GM19438 (cell line): ENCODE measurements at regions not wholly inside any gene's neighbourhood (a gene's known extent, or its start where the extent isn't known, plus 50 kb on each side); places are given as distances from the start of the nearest gene placed in this dataset.

Source experiments
- ATAC-seq: cut with Tn5 transposase; IDR thresholded peaks from one replicate; pipeline ENCODE4 v1.9.1; 2021; ENCODE audit warnings: low read depth; ENCODE audit not compliant: unreplicated experiment

- no peak for ATAC-seq
Observed at GRCh38 chr10:128684215-128684614, 558.0 kb upstream of the MKI67 start.

DNA sequence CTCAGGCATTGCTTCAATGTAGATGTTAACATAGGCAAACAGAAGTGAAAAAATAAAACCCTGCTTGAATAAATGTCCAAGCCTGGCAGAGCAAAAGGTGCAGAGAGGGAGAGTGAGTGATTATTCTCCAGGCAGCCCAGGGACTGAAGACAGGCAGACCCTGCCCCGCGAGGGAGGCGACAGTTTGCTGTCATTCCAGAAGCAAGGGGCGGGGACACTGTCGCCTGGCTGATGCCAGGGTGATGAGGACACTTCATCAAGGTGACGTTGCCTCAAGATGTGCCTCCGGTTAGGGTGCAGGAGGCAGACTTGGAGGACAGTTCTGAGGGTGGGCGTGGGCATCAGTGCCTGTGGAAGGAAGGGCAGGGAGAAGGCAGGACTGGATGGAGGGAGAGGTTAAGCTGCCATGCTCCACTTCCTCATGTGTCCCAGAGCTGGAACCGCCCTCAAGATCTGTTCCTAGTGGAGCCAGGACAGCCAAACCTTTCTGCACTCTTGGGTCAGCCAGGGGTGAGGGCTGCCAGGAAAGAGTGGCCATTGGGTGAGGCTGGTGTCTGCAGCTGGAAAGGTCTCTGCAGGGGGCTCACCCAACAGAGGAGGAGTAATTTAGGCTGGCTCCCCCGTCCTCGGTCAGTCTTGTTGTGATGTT lies 560.5 kb upstream of the MKI67 start:
- ATAC-seq, result no peak

DNA sequence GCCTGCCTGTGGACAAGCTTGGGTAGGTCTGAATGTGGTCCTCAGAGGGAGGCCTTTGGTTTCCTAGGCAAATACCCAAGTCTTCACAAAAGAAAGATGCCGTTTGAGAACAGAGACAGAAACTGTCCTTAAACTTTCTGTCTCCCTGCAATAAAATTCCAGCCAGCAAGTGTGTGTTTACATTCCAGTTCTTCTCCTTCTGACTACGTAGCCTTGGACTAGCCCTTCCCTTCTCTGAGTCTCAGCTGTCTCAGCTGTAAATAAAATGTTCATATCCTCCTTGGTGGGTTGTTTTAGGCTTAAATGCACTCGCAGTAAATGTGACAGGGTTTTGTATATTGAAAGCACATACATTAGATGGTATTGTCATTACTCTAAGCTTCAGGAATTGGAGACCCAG lies 561.2 kb upstream of the MKI67 start:
- no peak for ATAC-seq

DNA sequence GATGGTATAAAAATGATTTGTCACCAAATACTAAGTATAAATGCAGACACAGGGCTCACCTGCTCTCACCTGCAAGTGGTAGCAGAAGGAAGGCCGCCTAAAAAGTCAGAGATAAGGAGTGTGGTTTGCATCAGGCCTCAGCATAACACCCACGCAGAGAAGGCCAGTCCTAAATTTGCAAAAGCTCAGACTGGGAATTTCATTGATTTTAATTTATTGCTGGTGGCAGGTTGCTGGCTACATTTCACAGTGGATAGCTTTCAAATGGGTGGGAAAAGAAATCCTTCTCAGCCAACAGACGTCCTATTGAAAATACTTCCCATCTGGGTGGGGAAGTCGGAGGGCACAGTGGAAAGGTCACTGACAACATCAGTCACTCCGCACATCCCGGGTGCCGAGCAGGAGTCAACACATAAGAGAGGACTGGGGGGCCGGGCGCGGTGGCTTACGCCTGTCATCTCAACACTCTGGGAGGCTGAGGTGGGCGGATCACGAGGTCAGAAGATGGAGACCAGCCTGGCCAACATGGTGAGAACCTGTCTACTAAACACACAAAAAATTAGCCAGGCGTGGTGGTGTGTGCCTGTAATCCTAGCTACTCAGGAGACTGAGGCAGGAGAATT lies 561.8 kb upstream of the MKI67 start:
- ATAC-seq, result no peak

GRCh38 chr10:128689667-128690066 lies 563.4 kb upstream of the MKI67 start:
- ATAC-seq, result no peak

DNA sequence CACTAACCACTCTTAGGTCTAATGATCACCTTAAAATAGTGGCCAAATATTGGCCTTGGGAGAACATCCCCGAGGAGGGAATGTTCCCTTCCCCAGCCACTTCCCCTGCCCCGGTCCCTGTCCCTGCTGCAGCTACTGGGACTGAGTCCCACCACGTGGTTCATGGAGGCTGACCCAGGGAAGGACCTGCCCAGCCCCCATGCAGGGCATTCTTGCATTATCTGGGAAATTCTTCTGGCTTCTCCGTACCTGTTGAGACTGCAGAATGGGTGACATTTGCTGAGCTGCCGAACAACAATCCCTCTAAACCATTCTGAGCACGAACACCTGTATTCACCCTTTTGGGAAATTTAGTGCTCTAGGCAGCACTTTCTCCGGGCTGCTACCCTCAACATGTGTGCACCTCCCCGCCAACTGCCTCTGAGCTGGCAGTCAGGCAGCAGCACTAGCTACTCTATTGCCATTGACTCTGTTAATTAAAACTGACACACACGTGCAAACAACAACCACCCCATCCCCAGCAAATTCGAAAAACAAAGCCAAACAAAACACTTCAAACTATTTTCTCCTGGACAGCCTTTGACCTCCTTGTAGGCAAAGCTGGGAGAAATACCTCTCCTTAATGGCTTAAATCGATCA lies 567.4 kb upstream of the MKI67 start:
- no peak for ATAC-seq

DNA sequence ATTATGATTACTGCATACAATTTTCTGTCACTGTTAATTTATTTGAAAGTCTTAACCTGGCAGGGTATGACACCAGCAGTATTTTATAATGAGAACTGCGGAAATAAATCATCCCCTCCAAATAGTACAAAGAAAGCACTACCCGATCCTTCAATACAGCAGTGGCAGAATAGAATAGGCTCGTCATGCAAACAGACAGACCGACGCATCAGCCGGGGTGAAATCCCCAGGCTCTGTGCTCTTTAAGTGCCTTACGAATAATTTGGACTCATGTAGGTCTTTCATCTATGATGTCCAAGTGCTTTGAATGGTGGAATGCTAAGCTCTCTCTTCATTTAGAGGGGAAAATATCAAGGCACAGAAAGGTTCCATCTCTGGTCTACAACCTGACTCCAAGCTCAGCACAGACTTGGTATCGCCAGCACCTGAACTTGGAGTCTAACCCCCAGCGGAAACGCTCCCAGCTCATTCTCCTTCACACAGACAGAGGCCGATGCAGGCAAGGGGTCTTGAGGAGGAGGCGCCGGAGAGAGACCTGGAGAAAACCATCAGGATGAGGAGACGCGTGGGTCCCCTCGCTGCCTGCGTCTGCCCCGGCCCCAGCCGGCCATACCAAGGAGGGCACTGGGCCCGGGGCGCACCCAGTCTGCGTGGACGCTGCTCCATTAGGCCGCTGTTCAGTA lies 568.1 kb upstream of the MKI67 start:
- no peak for ATAC-seq

DNA sequence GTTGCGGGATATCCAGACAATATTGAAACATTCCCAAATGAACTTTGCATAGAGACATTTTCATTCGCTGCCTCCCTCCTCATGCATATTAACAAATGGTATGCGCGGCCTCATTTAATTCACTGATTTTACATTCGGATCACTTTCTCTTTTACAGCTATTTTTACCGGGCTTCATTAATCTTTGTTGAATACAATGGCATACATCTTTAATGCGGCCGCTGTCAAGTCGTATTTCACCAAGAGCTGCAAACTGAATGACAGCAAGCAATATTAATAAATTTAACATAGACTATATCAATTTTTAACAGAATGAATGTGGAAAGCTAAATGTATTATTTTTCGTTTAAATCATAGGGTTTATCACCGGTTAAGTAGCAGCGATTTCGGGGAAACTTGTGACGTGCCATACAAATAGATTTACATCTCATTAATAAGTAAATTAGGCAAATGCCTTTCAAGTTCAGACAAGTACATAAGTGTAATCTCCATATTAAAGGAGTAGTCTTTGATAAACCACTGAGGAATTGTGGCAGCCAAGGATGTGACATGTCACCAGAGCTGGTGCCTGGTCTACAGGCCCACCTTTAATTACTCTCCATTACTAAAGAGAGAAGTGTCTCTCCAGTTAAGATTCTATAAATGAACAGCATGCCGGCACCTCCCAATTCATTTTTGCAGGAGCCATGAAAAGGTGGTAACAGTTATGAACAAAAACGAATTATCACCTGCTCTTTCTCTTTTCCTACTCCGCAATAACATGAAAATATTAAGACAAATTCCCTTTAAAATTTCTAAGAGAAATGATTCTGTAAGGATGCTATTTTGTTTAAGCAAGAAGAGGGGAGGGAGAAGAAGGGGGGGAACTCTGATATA lies 568.9 kb upstream of the MKI67 start:
- no peak for ATAC-seq

- no peak for ATAC-seq
Observed at GRCh38 chr10:128695931-128696330, 569.7 kb upstream of the MKI67 start.

DNA sequence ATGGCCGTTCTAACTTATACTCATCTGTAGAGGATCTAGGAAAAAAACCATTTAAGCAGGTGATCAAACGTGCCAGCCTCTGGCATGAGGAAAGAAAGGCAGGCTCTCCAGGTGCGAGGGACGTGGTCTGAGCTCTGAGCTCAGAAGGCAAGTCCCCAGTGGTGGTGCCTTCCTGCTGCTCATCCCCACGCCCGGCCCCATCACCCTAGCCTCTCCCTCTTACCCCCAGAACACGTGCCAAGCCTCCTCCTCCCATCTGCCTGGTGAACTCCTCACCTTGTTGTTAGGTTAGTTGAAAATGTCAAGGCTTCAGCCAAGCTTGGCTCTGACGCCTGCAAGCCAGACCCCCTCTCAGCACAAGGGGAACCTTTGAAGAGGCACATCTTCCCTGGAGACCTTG lies 571.2 kb upstream of the MKI67 start:
- ATAC-seq, result no peak

DNA sequence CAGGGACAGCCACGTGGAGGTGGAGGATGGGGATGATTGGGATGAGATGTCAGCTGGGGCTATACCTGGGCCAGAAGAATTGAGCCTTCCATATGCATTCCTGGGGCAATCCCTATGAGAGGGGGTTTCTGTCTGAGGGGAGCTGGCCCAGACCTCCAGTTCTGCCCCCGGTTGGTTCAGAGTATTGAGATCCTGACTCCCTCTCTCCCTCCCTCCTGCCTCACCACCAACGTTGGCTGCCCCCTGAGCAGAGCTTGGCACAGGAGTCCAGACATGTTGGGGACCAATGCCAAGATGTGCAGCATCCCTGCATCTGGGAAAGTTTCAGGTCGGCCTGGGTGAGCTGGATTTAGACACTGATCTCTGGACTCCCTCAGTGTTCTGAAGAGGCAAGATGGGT lies 575.2 kb upstream of the MKI67 start:
- ATAC-seq, result no peak

GRCh38 chr10:128701837-128702236 lies 575.6 kb upstream of the MKI67 start:
- no peak for ATAC-seq

DNA sequence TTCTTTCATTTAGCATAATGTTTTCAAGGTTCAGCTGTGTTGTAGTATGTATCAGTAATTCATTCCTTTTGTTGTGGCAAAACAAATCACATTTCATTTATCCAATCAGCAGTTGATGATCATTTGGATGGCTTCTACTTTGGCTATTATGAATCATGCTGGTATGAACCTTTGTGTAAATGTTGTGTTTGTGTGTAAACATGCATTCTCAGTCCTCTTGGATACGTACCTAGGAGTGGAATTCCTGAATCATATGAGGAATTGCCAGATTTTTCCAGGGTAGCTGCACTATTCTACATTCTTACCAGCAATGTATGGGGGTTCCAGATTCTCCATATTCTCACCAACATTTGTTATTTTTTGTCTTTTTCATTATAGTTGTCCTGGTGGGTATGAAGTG lies 578.5 kb upstream of the MKI67 start:
- ATAC-seq, result no peak

- no peak for ATAC-seq
Observed at GRCh38 chr10:128708182-128708581, 582.0 kb upstream of the MKI67 start.

DNA sequence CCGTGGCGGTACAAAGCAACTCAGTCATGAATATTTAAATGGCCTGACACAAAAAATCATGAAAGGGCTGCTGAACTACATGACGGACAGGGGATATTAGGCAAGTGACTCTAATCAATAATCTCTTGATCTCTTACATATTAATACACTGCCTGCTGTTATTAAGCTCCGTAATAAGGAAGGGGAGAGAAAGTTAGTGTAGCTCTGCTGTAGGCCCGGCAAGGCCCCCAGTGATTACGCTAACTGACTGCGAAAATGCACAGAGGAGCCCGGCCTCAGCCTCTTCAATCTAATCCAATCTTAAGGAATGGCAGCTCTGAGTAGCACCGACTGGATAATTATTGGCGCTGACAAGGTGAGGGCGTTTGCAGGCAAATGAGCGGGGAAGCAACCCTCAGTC lies 583.5 kb upstream of the MKI67 start:
- no peak for ATAC-seq

GRCh38 chr10:128710098-128710797 lies 584.0 kb upstream of the MKI67 start:
- no peak for ATAC-seq

DNA sequence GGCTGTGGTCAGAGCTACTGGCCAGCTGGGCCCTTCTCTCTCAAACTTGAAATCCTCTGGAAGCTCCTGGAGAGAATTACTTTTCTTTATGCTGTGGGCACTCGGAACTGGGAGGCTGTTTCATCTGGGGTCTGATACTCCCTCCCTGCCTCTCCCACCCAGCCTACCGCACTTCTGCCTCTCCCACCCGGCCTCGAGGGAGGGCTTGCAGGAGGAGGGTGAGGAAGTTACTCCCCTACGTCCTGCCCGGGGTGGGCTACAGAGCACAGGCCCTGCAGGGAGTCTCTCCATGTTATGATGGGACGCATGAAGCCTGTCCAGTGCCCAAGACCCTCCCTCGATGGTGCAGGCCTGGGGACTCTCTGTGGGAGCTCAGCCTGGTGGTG lies 584.6 kb upstream of the MKI67 start:
- no peak for ATAC-seq

- no peak for ATAC-seq
Observed at GRCh38 chr10:128711806-128712205, 585.6 kb upstream of the MKI67 start.

- ATAC-seq, result no peak
Observed at GRCh38 chr10:128712661-128713400, 586.6 kb upstream of the MKI67 start.
